SU-DHL-6 (cell line): ENCODE measurements at regions not wholly inside any gene's neighbourhood (a gene's known extent, or its start where the extent isn't known, plus 50 kb on each side); places are given as distances from the start of the nearest gene placed in this dataset.

Experiments used
- H2AFZ ChIP-seq: fragments of 200-600 bp; sonication (generic); 2 replicates; pipeline ENCODE4 v1.6.1; 2014; ENCODE audit warnings: low read depth, mild to moderate bottlenecking, moderate library complexity, mixed read lengths, antibody characterized with exemption, low read length; ENCODE audit not compliant: severe bottlenecking
- H3F3A ChIP-seq: fragments of 200-600 bp; shearing (Covaris generic); 2 replicates; pipeline ENCODE4 v1.6.0; 2016; ENCODE audit warnings: antibody characterized with exemption, mild to moderate bottlenecking; ENCODE audit not compliant: insufficient read depth
- H3K27ac ChIP-seq: fragments of 200-600 bp; sonication (generic); 2 replicates; pipeline ENCODE4 v1.5.1; 2016; ENCODE audit warnings: low read depth, mild to moderate bottlenecking, low read length, moderate library complexity, mixed read lengths
- H3K27me3 ChIP-seq: fragments of 200-600 bp; sonication (generic), shearing (Covaris generic); 2 replicates; pipeline ENCODE4 v1.6.0; 2014; ENCODE audit warnings: mild to moderate bottlenecking, low read length
- H3K36me3 ChIP-seq: fragments of 200-600 bp; sonication (generic); 2 replicates; pipeline ENCODE4 v1.6.1; 2014; ENCODE audit warnings: mild to moderate bottlenecking, low read length, mixed read lengths
- H3K4me2 ChIP-seq: fragments of 300-600, 200-600 bp; shearing (Covaris generic), sonication (generic); 2 replicates; pipeline ENCODE4 v1.6.0; 2014; ENCODE audit warnings: low read length, low read depth, mild to moderate bottlenecking; ENCODE audit not compliant: poor library complexity, severe bottlenecking
- H3K4me3 ChIP-seq: fragments of 200-600 bp; sonication (generic); 2 replicates; pipeline ENCODE4 v1.5.1; 2014; ENCODE audit warnings: antibody characterized with exemption, low read length, mild to moderate bottlenecking, mixed read lengths; ENCODE audit not compliant: insufficient read depth, poor library complexity, severe bottlenecking
- H3K79me2 ChIP-seq: fragments of 200-600 bp; sonication (generic); 2 replicates; pipeline ENCODE4 v1.6.1; 2014; ENCODE audit warnings: mild to moderate bottlenecking, low read length, moderate library complexity; ENCODE audit not compliant: insufficient read depth
- H3K9ac ChIP-seq: fragments of 200-600 bp; sonication (generic); 2 replicates; pipeline ENCODE4 v1.7.0; 2014; ENCODE audit warnings: mild to moderate bottlenecking, low read length
- H3K9me2 ChIP-seq: fragments of 200-600 bp; sonication (generic); replicated peaks from 2 replicates; pipeline ENCODE4 v1.6.1; 2014; ENCODE audit warnings: low read length; ENCODE audit not compliant: insufficient read depth
- H3K9me3 ChIP-seq: fragments of 200-600 bp; sonication (generic); 2 replicates; pipeline ENCODE4 v1.6.1; 2014; ENCODE audit warnings: low read length, mixed read lengths; ENCODE audit not compliant: insufficient read depth
- H4K20me1 ChIP-seq: fragments of 200-600 bp; sonication (generic); 2 replicates; pipeline ENCODE4 v1.6.1; 2014; ENCODE audit warnings: low read depth, mild to moderate bottlenecking, antibody characterized with exemption, low read length, moderate library complexity, mixed read lengths
- CTCF ChIP-seq: fragments of 200-600 bp; sonication (generic); IDR thresholded peaks from one replicate; pipeline ENCODE4 v1.5.1; 2017; ENCODE audit warnings: antibody characterized with exemption, mild to moderate bottlenecking, low read length, moderate library complexity; ENCODE audit not compliant: insufficient read depth, poor library complexity, severe bottlenecking
- EZH2phosphoT487 ChIP-seq: fragments of 200-600 bp; sonication (generic), shearing (Covaris generic); conservative IDR thresholded peaks from 2 replicates; pipeline ENCODE4 v1.6.1; 2018; ENCODE audit warnings: mild to moderate bottlenecking, antibody characterized with exemption, low read length, moderate library complexity, mixed read lengths

- H3K36me3 ChIP-seq, result no peaks in the 10 kb centered on the region
Observed at GRCh38 chr7:26043801-26044200, 108.2 kb upstream of the NFE2L3 start.

GRCh38 chr7:26044320-26044719, 107.7 kb upstream of the NFE2L3 start:
- Histone ChIP-seq H3K27me3 (no peaks in the 10 kb centered on the region), H3K9me2 (no peaks in the 10 kb centered on the region), H3K4me2 (no peak overlapping the region), H3K27ac (no peak overlapping the region), H3K4me3 (no peak overlapping the region), H3F3A (no peaks in the 10 kb centered on the region), H3K9me3 (no peaks in the 10 kb centered on the region), H2AFZ (no peak overlapping the region), H4K20me1 (no peaks in the 10 kb centered on the region), H3K9ac (no peak overlapping the region), H3K79me2 (no peaks in the 10 kb centered on the region), H3K36me3 (no peaks in the 10 kb centered on the region)
- TF ChIP-seq CTCF, result no peak
- no peak for TF ChIP-seq EZH2phosphoT487

More at GRCh38 chr7:26043801-26044200, 108.2 kb upstream of the NFE2L3 start:
- TF ChIP-seq EZH2phosphoT487, result no peak
- no peak for TF ChIP-seq CTCF
- no peaks in the 10 kb centered on the region for H4K20me1 ChIP-seq
- H3K4me2 ChIP-seq, result no peak overlapping the region
- no peaks in the 10 kb centered on the region for H3F3A ChIP-seq
- no peak overlapping the region for H2AFZ ChIP-seq
- no peak overlapping the region for H3K9ac ChIP-seq
- no peaks in the 10 kb centered on the region for H3K9me2 ChIP-seq
- no peaks in the 10 kb centered on the region for H3K9me3 ChIP-seq
- H3K4me3 ChIP-seq, result no peak overlapping the region
- H3K79me2 ChIP-seq, result no peaks in the 10 kb centered on the region
- H3K27me3 ChIP-seq, result no peaks in the 10 kb centered on the region
- no peak overlapping the region for H3K27ac ChIP-seq

GRCh38 chr7:26046150-26046549, 105.8 kb upstream of the NFE2L3 start:
- TF ChIP-seq EZH2phosphoT487 (no peak), CTCF (no peak)
- no peaks in the 10 kb centered on the region for H4K20me1 ChIP-seq
- no peaks in the 10 kb centered on the region for H3K27me3 ChIP-seq
- no peak overlapping the region for H3K9ac ChIP-seq
- no peaks in the 10 kb centered on the region for H3K9me2 ChIP-seq
- no peak overlapping the region for H3K4me3 ChIP-seq
- H3K9me3 ChIP-seq, result no peaks in the 10 kb centered on the region
- no peak overlapping the region for H2AFZ ChIP-seq
- H3K36me3 ChIP-seq, result no peaks in the 10 kb centered on the region
- H3K79me2 ChIP-seq, result no peaks in the 10 kb centered on the region
- no peak overlapping the region for H3K4me2 ChIP-seq
- H3K27ac ChIP-seq, result no peak overlapping the region
- no peaks in the 10 kb centered on the region for H3F3A ChIP-seq

- Histone ChIP-seq H3K9ac (no peak overlapping the region), H3K79me2 (no peaks in the 10 kb centered on the region), H2AFZ (no peak overlapping the region), H3K4me2 (no peak overlapping the region), H3K9me3 (no peaks in the 10 kb centered on the region), H3K27ac (no peak overlapping the region), H3K9me2 (no peaks in the 10 kb centered on the region), H3K27me3 (no peaks in the 10 kb centered on the region), H3K4me3 (no peak overlapping the region), H3F3A (no peaks in the 10 kb centered on the region), H4K20me1 (no peaks in the 10 kb centered on the region), H3K36me3 (0 out of 2 replicates have a peak, but pooled peaks cover 4% of the 10 kb centered on the region)
- no peak for TF ChIP-seq EZH2phosphoT487
Observed at GRCh38 chr7:26046878-26047277, 105.1 kb upstream of the NFE2L3 start.
